Keratinocyte (primary cell): ENCODE measurements at regions not wholly inside any gene's neighbourhood (a gene's known extent, or its start where the extent isn't known, plus 50 kb on each side); places are given as distances from the start of the nearest gene placed in this dataset.

ENCODE experiments used
- DNase-seq: peaks from one replicate; pipeline ENCODE4 v3.0.0-alpha.2; 2011; ENCODE audit warnings: low read depth, missing footprints, low spot score
- FAIRE-seq: peaks from 2 replicates; lab custom pipeline; 2011; peaks lifted over from hg19 to GRCh38; lab: Jason Lieb, UNC
- H2AFZ ChIP-seq: 2 replicates; pipeline ENCODE4 v1.6.0; 2012; ENCODE audit warnings: low read length, control low read depth, inconsistent platforms; ENCODE audit not compliant: control insufficient read depth
- H3K27ac ChIP-seq: 2 replicates; pipeline ENCODE4 v1.5.1; 2011; ENCODE audit warnings: low read length; ENCODE audit not compliant: control insufficient read depth, insufficient read depth
- H3K27me3 ChIP-seq: 3 replicates; pipeline ENCODE4 v1.6.0; 2011; ENCODE audit warnings: low read length; ENCODE audit not compliant: control insufficient read depth, insufficient read depth; ENCODE audit errors: extremely low read depth
- H3K36me3 ChIP-seq, 2 experiments: 2 replicates in 1 of 2; 3 replicates in 1 of 2; pipeline ENCODE4 v1.5.1; 2011; ENCODE audit warnings: low read length in 2 of 2, mild to moderate bottlenecking in 1 of 2; ENCODE audit not compliant: control insufficient read depth in 2 of 2, insufficient read depth in 2 of 2; ENCODE audit errors: extremely low read depth in 1 of 2
- H3K4me1 ChIP-seq: 3 replicates; pipeline ENCODE4 v1.5.1; 2011; ENCODE audit warnings: low read length; ENCODE audit not compliant: control insufficient read depth, insufficient read depth; ENCODE audit errors: extremely low read depth
- H3K4me2 ChIP-seq: 3 replicates; pipeline ENCODE4 v1.6.0; 2011; ENCODE audit warnings: low read depth, low read length; ENCODE audit not compliant: control insufficient read depth, insufficient read depth; ENCODE audit errors: extremely low read depth
- H3K4me3 ChIP-seq, 3 experiments: fragments of 200-600 bp in 1 of 3; sonication (generic) in 1 of 3; 2 replicates in 2 of 3; 3 replicates in 1 of 3; pipeline ENCODE4 v1.5.1; 2011 to 2016; ENCODE audit warnings: low read length in 3 of 3, mild to moderate bottlenecking in 3 of 3, control low read depth in 2 of 3, inconsistent platforms in 1 of 3, low read depth in 1 of 3, mixed read lengths in 1 of 3, mixed run types in 1 of 3, moderate library complexity in 1 of 3; ENCODE audit not compliant: control insufficient read depth in 2 of 3, insufficient read depth in 2 of 3; ENCODE audit errors: extremely low read depth in 1 of 3
- H3K79me2 ChIP-seq: 2 replicates; pipeline ENCODE4 v1.6.0; 2012; ENCODE audit warnings: low read length; ENCODE audit not compliant: control insufficient read depth, insufficient read depth
- H3K9ac ChIP-seq: 3 replicates; pipeline ENCODE4 v1.6.0; 2011; ENCODE audit warnings: low read length; ENCODE audit not compliant: control insufficient read depth, insufficient read depth; ENCODE audit errors: extremely low read depth
- H3K9me1 ChIP-seq: 3 replicates; pipeline ENCODE4 v1.6.0; 2011; ENCODE audit warnings: low read length; ENCODE audit not compliant: control insufficient read depth, insufficient read depth; ENCODE audit errors: extremely low read depth
- H3K9me3 ChIP-seq: 2 replicates; pipeline ENCODE4 v1.5.1; 2012; ENCODE audit warnings: low read depth, low read length; ENCODE audit not compliant: control insufficient read depth
- H4K20me1 ChIP-seq: 3 replicates; pipeline ENCODE4 v1.6.0; 2011; ENCODE audit warnings: low read length; ENCODE audit not compliant: control insufficient read depth, insufficient read depth; ENCODE audit errors: extremely low read depth
- CTCF ChIP-seq, 3 experiments: IDR thresholded peaks in 1 of 3; conservative IDR thresholded peaks in 1 of 3; optimal IDR thresholded peaks in 1 of 3; 2 replicates in 2 of 3; 3 replicates in 1 of 3; pipeline versions ENCODE3 to v1.5.1; 2011; ENCODE audit warnings: low read length in 3 of 3, mild to moderate bottlenecking in 3 of 3, moderate library complexity in 2 of 3, control low read depth in 1 of 3, inconsistent platforms in 1 of 3; ENCODE audit not compliant: insufficient read depth in 2 of 3; ENCODE audit errors: extremely low read depth in 1 of 3
- EZH2 ChIP-seq: IDR thresholded peaks from one replicate; pipeline ENCODE4 v1.6.1; 2012; ENCODE audit warnings: inconsistent platforms, mild to moderate bottlenecking, low read length, moderate library complexity
- dilution Hi-C: fragments of 300-500 bp; cut with MboI; formaldehyde crosslinking; loops from one replicate; pipeline ENCODE4 v1.7.0; 2020; ENCODE audit warnings: low sequenced_read_pairs; ENCODE audit not compliant: extremely low pct_ligation_motif_present

GRCh38 chr6:140020207-140020791 lies 645.9 kb upstream of the CITED2 start:
- dilution Hi-C loops: no loop called here
- DNase-seq (no peak), FAIRE-seq (no peak)
- H3K27me3 ChIP-seq: no peaks in the 10 kb centered on the region
- H3K9me3 ChIP-seq: peaks cover 4% of the 10 kb centered on the region
- no peaks in the 10 kb centered on the region for H4K20me1 ChIP-seq
- no peak for TF ChIP-seq CTCF (optimal IDR thresholded peaks at IDR 0.05 in 1 of 3, IDR thresholded peaks at IDR 0.05 in 1 of 3, conservative IDR thresholded peaks at IDR 0.05 in 1 of 3; ENCODE audit: extremely low read depth in 1 of 3, insufficient read depth in 2 of 3, low read length in 3 of 3)
- TF ChIP-seq EZH2: no peak
- no peaks in the 10 kb centered on the region for H3K36me3 ChIP-seq
- H3K27ac ChIP-seq: no peak overlapping the region
- H3K4me2 ChIP-seq: no peak overlapping the region
- no peaks in the 10 kb centered on the region for H3K79me2 ChIP-seq
- H3K9me1 ChIP-seq: no peaks in the 10 kb centered on the region
- H3K9ac ChIP-seq: no peak overlapping the region
- no peaks in the 10 kb centered on the region for H3K4me1 ChIP-seq
- no peak overlapping the region for H2AFZ ChIP-seq
- no peak overlapping the region for H3K4me3 ChIP-seq

GRCh38 chr6:140018588-140018987 lies 644.1 kb upstream of the CITED2 start:
- Histone ChIP-seq H3K79me2 (no peaks in the 10 kb centered on the region), H3K4me2 (no peak overlapping the region), H3K4me3 (no peak overlapping the region), H3K9me3 (peaks cover 4% of the 10 kb centered on the region), H4K20me1 (no peaks in the 10 kb centered on the region), H2AFZ (no peak overlapping the region), H3K36me3 (no peaks in the 10 kb centered on the region), H3K27ac (no peak overlapping the region), H3K9me1 (no peaks in the 10 kb centered on the region), H3K27me3 (no peaks in the 10 kb centered on the region), H3K4me1 (no peaks in the 10 kb centered on the region), H3K9ac (no peak overlapping the region)
- dilution Hi-C loops: no loop called here
- DNase-seq: no peak
- FAIRE-seq: no peak
- no peak for TF ChIP-seq CTCF (optimal IDR thresholded peaks at IDR 0.05 in 1 of 3, IDR thresholded peaks at IDR 0.05 in 1 of 3, conservative IDR thresholded peaks at IDR 0.05 in 1 of 3; ENCODE audit: extremely low read depth in 1 of 3, insufficient read depth in 2 of 3, low read length in 3 of 3)
- TF ChIP-seq EZH2: no peak
